Non-pigmented ciliary epithelial cell (primary cell): ENCODE measurements at regions not wholly inside any gene's neighbourhood (a gene's known extent, or its start where the extent isn't known, plus 50 kb on each side); places are given as distances from the start of the nearest gene placed in this dataset.

Experiments used
- DNase-seq: peaks from one replicate; pipeline ENCODE4 v3.0.0-alpha.2; 2010; ENCODE audit warnings: low read depth

DNA sequence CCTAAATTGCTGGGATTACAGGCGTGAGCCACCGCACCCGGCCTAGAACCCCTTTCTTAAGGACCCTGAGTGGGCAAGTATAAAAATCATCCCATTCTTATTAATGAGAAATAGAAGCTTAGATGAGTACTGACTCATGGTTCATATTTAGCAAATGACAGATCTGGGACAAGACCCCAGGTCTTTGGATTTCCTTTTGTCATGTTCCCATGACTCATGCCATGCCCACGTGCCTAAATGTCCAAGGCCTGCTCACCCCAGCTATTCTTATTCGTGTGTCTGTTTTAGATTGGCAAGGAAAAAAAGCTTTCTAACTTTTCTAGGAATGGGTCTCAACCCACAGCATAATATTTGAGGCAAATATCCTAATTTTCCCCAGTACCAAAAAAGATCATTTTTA is 57.7 kb upstream of the RPS23 start:
- DNase-seq: no peak

DNA sequence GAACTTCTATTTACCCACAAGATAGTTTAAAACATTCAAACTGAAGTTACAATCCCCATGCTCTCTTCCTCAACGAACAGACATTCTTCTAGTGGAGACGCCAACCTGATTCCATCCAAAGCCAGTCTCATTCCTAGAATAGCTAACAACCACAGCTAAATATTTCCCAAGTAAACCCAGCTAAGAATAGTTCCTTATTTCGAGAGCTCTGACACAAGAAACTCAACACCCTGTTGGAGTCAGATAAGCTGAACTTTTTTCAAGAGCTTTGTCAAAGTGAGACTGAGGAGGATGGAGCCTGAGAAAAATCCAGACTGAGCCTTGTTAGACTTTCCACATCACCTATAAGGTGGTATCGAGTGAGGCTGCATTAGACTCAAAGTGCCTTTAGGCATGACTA is 56.7 kb upstream of the RPS23 start:
- peak; percentile 89 for DNase-seq

DNA sequence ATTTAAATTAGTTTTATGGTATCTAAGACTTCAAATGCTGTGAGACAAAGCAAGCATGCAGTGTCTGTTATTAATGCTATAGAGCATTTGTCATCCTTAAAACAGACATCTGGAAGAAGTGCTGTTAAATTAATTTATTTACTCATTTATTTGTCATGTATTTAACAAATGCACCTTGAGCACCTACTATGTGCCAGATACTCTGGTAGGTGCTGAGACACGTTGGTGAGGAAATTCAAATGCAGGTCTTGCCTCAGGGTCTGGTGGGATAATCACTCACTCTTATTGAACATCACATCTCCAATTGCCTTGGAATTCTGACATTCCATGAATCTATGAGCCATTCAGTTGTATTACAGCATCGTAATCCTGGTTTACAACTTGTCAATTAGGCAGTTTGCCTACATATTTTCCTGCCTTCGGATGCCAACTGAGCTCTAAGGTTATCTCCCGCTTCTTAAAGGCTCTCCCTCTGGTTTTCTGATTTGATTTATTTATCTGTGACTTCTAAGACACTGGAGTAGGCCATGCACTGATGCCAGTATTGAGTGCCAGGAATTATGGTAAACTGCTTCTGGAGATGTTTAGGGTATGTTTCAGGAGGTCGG is 56.0 kb upstream of the RPS23 start:
- no peak for DNase-seq

DNA sequence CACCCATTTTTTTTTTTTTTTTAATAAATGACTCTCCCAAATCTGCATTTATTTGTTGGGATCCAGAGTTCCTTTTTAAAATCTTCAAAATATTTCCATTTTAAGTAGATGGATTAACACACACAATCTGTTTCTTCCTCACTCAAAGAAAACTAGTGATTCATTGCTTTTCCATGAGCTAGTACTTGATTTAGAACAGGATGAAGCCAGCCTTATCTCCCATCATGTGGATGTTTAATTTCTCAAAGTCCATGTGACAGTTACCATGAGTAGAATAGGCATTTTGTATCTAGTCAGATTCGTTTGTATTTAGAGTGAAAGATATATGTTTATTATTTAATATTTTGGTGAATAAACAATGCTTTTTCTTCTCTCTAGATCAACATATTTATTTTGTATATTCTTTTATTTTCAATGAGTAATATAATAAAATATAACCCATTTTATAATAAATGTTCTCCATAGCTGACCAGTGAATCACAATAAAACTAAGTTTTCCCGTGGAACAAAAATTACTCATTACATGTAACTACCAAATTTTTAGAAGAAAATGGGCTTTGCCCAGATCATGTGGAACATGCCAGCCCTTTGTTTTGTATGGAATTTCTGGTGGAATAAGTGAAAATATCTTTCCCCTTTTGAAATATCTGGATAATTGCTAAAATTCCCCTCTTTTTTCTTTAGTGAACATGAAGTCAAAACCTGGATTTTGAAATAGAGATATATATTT is 54.9 kb upstream of the RPS23 start:
- DNase-seq: peak; percentile 65

DNA sequence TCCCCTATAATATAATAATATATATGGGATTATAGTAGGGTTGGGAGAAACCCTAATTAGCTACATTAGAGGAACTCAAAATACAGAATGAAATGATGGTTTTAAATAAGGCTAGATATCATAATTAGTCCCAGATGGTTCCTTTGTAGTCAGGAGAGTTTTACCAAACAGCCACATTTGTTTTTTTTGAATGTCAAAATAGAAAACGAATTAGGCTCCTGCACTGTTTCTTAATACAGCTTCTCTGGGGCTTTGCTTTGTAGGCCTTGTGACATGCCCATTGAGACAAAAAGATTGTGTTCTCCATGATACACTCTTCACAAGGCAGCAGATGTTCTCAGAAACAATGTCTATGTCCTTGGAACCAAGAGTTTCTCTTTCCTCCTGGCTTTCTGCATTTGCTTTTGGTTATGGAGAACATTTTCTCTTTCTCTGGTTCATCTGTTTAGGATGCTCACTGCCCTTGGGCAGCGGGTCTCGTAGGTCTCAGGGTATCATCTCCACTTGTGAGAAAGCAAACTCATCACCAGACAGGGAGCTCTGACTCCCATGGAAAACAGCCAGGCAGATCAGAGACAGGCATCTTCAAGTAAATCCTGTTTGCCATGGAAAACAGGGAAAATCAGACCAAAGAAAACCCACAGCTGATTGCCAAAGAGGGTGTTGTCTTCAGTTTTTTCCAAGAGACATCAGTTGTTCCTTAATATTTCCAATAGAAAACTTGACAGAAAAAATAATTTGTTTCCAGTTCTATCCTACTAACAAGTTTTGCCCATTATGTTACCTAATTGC is 54.1 kb upstream of the RPS23 start:
- DNase-seq: no peak

DNA sequence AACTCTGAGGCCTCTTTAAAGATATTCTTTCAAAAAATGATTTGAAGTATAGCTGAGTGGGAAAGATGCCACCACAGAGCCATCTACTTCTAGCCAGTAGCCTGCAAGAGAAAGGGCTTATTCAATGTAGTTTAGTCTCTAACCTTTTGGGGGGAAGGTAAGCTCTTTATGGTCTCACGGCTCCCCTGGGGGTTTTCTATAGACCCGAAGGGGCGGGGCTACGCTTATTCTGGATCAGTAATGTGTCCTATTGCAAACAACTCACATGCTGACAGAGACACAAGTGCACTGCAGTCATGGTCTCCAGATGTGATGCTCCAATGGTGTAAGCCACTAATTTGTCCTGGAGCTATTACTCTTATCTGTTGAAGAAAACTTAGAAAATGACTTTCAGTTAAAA is 53.4 kb upstream of the RPS23 start:
- no peak for DNase-seq

DNA sequence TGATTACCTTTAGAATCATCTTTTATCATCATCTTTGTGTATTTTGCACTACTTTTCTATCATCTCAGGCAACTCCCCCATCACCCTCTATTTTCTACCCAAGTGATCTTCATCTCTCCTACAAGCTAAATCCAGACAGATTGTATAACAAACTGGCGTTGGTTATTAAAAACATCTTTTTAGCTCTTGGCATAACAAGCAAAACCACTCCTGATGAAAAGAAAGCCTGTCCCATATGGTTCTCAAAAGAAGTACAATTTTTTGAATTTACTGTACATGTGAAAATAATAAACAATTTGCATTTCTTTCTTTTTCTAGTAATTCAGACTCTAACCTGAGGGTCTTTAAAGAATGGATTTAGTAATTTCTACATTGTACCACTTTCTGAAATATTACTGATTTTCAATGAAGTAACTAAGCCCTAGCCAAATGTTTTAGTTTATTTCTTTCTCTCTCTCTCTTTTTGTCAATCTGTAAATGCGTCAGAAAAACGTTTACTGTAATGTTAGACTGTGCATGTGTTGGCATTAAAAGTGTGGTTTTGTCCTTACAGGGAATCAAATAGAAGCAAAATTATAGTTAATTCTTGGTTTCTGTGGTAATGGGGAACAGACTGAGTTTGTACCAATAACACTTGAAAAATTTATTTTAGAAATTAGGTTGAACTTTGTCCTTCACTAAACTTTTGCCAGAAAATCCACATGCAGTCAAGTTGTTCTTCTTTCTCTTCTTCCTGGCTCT is 52.5 kb upstream of the RPS23 start:
- DNase-seq: no peak

DNA sequence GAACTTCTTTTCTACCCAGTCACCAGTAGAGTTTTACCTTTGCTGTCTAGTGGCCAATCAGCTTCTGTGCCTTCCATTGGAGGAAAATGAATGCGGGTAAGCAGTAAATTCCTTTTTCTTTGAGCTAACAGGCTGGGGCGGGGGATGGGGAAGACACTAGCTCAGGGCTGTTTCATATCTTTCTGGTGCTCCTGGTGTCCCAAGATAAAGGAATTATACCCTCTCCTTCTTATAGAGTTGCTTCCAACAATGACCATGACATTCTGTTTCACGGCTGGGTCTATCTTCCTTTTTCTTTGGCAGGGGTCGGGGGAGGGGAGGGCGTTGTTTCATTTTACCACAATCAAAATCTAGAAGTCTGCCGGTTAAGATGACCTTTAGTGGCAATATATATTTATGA is 51.2 kb upstream of the RPS23 start:
- no peak for DNase-seq
